ENCODE measurements at regions not wholly inside any gene's neighbourhood (a gene's known extent, or its start where the extent isn't known, plus 50 kb on each side); places are given as distances from the start of the nearest gene placed in this dataset.

DNA sequence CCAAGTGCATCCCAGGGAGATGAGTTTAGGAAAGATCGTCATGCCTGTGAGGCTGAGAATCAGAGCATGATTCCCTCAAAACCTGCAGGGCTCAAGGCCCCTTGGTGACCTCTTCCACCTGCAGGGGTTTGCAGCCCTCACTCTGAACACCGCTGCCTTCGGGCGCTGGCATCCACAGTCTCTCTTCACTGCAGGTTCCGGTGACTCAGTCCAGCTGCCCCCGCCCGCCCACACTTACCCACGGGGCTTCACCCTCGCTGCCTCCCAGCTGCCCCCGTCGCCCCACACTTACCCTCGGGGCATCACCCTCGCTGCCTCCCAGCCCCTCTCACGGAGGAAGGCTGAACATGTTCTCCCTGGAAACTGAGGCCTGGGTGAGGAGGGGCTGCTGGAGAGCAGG, 277.1 kb downstream of the XXYLT1 start:
- H2AK9ac ChIP-seq (replicated peaks; ENCODE audit: low read depth, low read length, poor library complexity), result no peak overlapping the region
- no peaks in the 10 kb centered on the region for H4K20me1 ChIP-seq (ENCODE audit: insufficient read depth, low read length)
- no peak for DNase-seq
- no peak for TF ChIP-seq RFX5 (IDR thresholded peaks at IDR 0.05; ENCODE audit: low read depth, low read length)
- TF ChIP-seq NFE2L2 (IDR thresholded peaks at IDR 0.05; ENCODE audit: low read depth, low read length), result no peak
- no peak for TF ChIP-seq RAD21 (IDR thresholded peaks at IDR 0.05; ENCODE audit: low read length)
- TF ChIP-seq, protein P1, sequence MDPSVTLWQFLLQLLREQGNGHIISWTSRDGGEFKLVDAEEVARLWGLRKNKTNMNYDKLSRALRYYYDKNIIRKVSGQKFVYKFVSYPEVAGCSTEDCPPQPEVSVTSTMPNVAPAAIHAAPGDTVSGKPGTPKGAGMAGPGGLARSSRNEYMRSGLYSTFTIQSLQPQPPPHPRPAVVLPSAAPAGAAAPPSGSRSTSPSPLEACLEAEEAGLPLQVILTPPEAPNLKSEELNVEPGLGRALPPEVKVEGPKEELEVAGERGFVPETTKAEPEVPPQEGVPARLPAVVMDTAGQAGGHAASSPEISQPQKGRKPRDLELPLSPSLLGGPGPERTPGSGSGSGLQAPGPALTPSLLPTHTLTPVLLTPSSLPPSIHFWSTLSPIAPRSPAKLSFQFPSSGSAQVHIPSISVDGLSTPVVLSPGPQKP (IDR thresholded peaks at IDR 0.05; ENCODE audit: borderline replicate concordance, low read depth, low read length), result no peak
- no peak for TF ChIP-seq SMC3 (IDR thresholded peaks at IDR 0.05; ENCODE audit: low read depth, low read length)
- TF ChIP-seq POLR2A (IDR thresholded peaks at IDR 0.05; ENCODE audit: low read depth, low read length), result no peak
- no peak for TF ChIP-seq MAFK (IDR thresholded peaks at IDR 0.05; ENCODE audit: low read depth, low read length)
- TF ChIP-seq BHLHE40 (IDR thresholded peaks at IDR 0.05; ENCODE audit: low read depth, low read length), result no peak
- TF ChIP-seq, protein P2, sequence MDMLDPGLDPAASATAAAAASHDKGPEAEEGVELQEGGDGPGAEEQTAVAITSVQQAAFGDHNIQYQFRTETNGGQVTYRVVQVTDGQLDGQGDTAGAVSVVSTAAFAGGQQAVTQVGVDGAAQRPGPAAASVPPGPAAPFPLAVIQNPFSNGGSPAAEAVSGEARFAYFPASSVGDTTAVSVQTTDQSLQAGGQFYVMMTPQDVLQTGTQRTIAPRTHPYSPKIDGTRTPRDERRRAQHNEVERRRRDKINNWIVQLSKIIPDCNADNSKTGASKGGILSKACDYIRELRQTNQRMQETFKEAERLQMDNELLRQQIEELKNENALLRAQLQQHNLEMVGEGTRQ (IDR thresholded peaks at IDR 0.05; ENCODE audit: low read depth, low read length), result no peak
- WGBS, 2 experiments (ENCODE audit: extremely low coverage in 2 of 2, insufficient read length in 1 of 2), result 100% methylated on average over 1 of the region's 14 CpGs; no CpG with 5 or more reads in 1 of the 2 experiments
- no peak overlapping the region for H2BK5ac ChIP-seq (ENCODE audit: low read depth, low read length, poor library complexity, severe bottlenecking)
- no TSS peak for BruUV-seq (replicated peaks)
- H3K56ac ChIP-seq (ENCODE audit: extremely low read depth, insufficient read depth, low read length), result no peak overlapping the region
- no peak overlapping the region for H3K9ac ChIP-seq (ENCODE audit: low read depth, low read length)
- no peak overlapping the region for H3K14ac ChIP-seq (replicated peaks; ENCODE audit: low read depth, low read length)
- no peaks in the 10 kb centered on the region for H3K4me1 ChIP-seq (ENCODE audit: control insufficient read depth, insufficient read depth, low read length)
- no peak overlapping the region for H2AFZ ChIP-seq (replicated peaks; ENCODE audit: low read length, poor library complexity)
- no peak overlapping the region for H2AK5ac ChIP-seq (ENCODE audit: low read depth, low read length)
- no peak overlapping the region for H3K27ac ChIP-seq (ENCODE audit: insufficient read depth, low read length)
- dilution Hi-C loops (cut with HindIII; ENCODE audit: low sequenced_read_pairs, unreplicated experiment) (no loop called here), intact Hi-C loops (cut with micrococcal nuclease) (no loop called here), in situ Hi-C loops (cut with MboI; ENCODE audit: low sequenced_read_pairs) (no loop called here)
- H3K9me3 ChIP-seq (ENCODE audit: control insufficient read depth, insufficient read depth, low read length), result no peaks in the 10 kb centered on the region
- no peak overlapping the region for H3K18ac ChIP-seq (ENCODE audit: low read depth, low read length)
- H3K27me3 ChIP-seq (ENCODE audit: control insufficient read depth, insufficient read depth, low read length), result peaks cover 32% of the 10 kb centered on the region
- CTCF ChIA-PET, result no interaction called here
- no peak for ATAC-seq (ENCODE audit: low read depth)
- no peak overlapping the region for H4K8ac ChIP-seq (ENCODE audit: low read depth in 2 of 2, low read length in 2 of 2)
- H3K4me3 ChIP-seq (ENCODE audit: insufficient read depth, low read depth, low read length), result no peak overlapping the region
- no peak overlapping the region for H4K5ac ChIP-seq (ENCODE audit: low read depth, low read length)
- POLR2A ChIA-PET (ENCODE audit: unreplicated experiment), result no interaction called here
- no peak overlapping the region for H4K91ac ChIP-seq (ENCODE audit: insufficient read depth, low read depth, low read length)
- H2BK20ac ChIP-seq (ENCODE audit: low read depth, low read length), result no peak overlapping the region
- no peak overlapping the region for H3K4me2 ChIP-seq (ENCODE audit: low read depth, low read length)
- H3K4ac ChIP-seq (ENCODE audit: low read depth, low read length), result no peak overlapping the region
- no peak overlapping the region for H3K23ac ChIP-seq (ENCODE audit: low read depth, low read length)
- H3K79me1 ChIP-seq (ENCODE audit: low read depth in 1 of 2, low read length in 2 of 2), result no peaks in the 10 kb centered on the region
- H2BK120ac ChIP-seq (ENCODE audit: low read depth, low read length), result no peak overlapping the region
- H3K9me1 ChIP-seq (ENCODE audit: insufficient read depth, low read length), result no peaks in the 10 kb centered on the region
- H3K36me3 ChIP-seq (ENCODE audit: control insufficient read depth, insufficient read depth, low read length), result no peaks in the 10 kb centered on the region
- no peak overlapping the region for H2BK15ac ChIP-seq (ENCODE audit: low read depth, low read length)

Measured in IMR-90 (cell line).